ENCODE measurements at regions not wholly inside any gene's neighbourhood (a gene's known extent, or its start where the extent isn't known, plus 50 kb on each side); places are given as distances from the start of the nearest gene placed in this dataset.
"Not testable (repeated sequence)": the region's sequence is repeated elsewhere in the genome, so short reads cannot be mapped to it uniquely, and the experiment has no call there.

DNA sequence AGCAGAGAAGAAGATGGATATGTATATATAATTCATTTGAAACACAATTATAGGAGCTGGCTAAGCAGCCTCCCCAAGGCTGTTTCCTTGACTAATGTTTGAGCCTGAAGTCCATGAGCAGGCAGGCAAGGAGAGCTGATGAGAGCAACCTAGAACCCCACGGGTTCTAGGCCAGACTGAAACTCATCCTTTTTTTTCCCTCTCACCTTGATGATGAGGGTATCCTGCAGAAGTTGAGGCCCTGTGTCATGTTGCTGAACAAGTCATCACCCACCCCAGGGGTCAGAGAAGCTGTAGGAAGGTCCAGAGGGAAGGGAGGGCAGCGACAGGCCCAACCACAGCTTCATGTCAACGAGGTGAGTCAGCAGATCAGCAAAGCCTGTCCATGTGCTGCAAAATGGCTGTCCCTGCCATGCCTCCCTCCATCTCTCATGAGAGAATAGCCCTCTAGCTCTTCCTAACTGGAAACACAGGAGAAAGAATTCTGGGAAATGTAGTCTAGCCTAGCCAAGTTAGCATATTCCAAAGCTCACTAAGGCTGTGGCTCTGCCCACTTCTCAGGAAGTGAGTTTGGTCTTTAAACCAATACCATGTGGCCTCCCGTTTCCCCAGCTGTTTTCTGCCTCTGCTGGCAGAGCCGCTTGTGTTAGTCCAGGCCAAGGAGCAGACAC is 91.3 kb upstream of the DTNBP1 start:
- DNase-seq, result no peak

DNA sequence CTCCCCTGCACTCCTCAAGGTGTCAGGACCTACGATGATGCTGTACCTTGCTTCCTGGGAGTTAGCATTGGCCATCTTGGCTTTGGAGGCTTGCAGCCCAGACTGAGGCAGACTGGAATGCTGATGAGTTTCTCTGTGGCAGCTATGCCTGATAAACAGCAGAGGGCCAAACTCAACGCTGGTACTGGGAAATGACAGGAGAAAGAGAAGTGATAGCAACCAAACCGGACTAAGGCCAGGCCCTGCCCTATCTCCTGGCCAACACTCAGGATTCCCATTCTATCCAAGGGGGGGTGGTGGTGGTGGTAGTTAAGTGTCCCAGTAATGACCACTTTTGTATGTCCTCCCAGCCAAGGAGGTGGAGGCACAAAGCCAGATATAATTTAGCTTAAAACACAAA is 90.0 kb upstream of the DTNBP1 start:
- DNase-seq, result no peak

DNA sequence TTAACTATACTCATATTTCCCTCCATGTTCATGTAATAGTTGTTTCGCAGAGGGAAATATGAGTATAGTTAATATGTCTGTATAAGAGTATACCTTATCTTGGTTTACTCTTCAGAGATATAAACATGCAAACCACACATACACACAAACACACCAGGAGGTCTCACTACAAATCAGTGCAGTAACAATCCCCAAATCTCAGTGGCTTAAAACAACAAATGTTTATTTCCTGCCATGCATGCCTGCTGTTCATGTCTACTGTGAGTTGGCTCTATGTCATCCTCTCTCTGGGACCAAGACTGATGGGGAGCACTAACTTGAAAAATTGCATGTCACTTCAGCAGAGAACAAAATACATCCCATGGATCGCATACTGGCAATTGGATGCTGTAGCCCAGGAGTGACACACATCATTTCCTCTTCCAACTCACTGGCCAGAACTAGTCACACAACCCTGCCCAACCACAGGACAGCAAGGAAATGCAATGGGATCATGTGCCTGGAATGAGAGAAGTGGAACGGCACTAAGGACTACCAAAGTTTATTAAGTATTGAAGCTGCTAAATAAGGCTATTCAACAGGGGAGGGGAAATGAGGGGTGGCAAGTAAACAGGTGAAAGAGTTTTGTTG is 89.0 kb upstream of the DTNBP1 start:
- no peak for DNase-seq

DNA sequence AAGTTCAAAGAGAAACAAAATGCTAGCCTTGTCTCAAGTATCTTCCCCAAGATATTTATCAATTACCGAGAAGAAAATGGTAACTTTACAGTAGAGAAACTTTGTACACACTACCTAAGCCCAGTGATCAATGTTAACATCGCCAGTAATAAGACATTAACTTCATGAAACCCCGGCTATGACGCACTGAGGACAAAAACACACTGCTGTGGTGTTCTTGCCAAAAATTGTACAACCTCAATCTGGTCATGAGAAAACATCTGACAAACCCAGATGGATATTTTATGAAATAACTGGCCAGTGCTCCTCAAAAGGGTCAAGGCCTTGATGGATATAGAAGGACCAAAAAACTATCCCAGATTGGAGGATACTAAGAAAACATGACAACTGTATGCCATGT is 85.5 kb upstream of the DTNBP1 start:
- DNase-seq, result no peak

DNA sequence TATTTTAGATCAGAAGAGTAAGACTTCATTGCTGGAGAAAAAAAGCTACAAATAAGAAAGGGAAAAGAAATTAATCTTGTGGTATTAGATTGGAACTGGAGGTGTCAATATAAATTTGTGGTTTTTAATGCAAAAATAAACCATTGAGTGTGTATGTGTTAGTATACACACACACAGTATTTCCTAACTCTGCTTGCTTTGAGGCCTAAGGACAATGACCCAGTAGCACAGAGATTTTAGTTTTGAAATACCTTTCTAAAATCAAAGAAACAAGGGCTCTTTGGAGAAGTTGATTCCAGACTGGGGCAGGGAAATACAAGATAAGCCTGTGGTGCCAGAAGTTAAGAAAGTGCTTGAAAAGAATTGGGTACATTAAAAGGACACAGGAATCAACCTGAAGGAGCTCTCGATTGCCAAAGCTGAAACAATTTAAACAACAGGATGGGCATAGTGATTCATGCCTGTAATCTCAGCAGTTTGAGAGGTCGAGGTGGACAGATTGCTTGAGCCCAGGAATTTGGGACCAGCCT is 84.6 kb upstream of the DTNBP1 start:
- no peak for DNase-seq

DNA sequence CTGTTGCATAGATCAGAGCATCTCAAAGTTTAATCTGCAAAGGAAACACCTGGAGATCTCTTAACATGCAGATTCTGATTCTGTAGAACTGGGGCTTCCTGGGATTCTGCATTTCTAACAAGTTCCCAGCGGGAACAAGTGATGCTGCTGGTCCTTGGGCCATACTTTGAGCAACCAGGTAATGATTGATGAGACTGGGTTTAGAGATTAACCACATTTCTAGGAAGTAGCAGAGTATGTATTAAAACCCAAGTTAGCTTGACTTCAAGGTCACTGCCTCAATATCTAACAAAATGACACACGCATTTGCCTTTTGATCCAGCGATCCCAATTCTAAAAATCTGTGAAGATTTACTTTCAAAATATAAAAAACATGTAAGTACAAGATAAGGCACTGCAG is 83.0 kb upstream of the DTNBP1 start:
- no peak for DNase-seq

DNA sequence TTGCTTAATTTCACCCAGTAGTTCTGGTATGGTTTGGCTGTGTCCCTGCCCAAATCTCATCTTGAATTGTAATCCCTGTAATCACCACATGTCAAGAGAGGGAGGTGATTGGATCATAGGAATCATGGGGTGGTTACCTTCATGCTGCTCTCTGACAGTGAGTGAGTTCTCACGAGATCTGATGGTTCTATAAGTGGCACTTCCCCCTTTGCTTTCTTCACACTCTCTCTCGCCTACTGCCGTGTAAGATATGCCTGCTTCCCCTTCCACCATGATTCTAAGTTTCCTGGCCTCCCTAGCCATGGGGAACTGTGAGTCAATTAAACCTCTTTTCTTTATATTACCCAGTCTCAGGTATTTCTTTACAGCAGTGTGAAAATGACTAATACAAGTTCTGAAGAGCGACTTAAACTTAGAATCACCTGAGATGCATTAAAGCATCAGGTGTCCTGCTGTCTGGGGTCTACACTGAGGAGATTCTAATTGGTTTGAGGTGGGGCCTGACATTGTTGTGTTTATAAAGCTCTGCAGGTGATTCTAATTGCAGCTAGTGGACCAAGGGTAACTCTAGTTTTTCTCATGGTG is 82.1 kb upstream of the DTNBP1 start:
- DNase-seq, result no peak

DNA sequence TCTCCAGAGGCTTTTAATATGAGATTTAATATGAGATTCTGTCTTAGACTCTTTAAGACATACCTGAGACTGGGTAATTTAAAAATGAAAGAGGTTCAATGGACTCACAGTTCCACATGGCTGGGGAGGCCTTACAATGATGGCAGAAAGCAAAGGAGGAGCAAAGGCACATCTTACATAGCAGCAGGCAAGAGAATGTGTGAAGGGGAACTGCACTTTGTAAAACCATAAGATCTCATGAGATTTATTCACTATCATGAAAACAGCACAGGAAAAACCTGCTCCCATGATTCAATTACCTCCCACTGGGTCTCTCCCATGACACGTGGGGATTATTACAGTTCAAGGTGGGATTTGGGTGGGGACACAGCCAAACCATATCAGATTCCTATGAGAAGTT is 79.2 kb upstream of the DTNBP1 start:
- not testable (repeated sequence) for DNase-seq

DNA sequence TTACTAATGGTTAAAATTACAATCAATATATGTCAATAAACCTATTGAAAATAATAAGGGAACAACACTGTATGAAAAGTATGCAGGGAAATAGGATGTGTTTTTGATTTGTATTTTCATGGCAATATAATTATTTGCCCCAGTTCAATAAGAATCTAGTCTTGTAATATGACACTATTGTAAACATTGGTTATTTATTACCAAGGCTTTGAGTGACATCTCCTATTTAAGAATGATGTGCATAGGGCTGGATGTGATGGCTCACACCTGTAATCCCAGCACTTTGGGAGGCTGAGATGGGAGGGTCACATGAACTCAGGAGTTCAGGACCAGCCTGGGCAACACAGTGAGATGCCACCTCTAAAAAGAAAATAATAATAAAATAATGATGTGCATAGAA is 78.6 kb upstream of the DTNBP1 start:
- DNase-seq, result no peak

DNA sequence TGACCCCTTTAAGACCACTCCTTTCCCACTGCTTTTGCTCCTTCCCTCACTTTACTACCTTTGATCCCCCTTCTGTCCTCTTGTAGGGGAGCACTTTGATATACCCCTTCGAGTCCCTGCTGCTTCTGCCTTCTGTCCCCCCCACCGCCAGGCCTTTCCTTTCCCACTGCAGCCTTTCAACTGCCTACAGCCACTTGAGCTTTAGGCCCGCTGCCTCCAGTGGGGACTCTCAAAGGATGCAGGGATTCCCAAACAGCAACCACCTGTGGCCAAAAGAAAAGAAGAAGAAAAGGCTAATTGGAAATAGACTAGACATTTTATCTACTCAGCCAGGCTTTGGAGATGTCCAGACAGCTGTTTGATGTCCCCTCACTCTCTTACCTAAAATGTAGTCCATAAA is 77.0 kb upstream of the DTNBP1 start:
- no peak for DNase-seq

DNA sequence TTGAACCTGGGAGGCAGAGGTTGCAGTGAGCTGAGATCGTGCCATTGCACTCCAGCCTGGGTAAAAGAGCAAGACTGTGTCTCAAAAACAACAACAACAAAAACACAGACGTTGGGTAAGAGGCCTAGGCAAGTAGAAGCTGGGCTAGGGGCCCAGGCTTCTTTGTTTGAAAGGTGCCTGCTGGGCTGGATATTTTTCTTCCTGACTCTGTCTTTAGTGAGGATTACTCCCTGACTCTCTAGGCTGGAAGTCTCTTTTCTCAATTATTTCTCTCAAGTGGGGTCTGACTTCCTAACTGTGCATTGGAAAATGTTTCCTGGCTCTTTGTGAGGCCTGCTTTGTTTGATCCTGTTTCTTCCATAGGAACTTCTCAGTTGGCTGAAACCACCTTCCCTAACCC is 76.5 kb upstream of the DTNBP1 start:
- no peak for DNase-seq

DNA sequence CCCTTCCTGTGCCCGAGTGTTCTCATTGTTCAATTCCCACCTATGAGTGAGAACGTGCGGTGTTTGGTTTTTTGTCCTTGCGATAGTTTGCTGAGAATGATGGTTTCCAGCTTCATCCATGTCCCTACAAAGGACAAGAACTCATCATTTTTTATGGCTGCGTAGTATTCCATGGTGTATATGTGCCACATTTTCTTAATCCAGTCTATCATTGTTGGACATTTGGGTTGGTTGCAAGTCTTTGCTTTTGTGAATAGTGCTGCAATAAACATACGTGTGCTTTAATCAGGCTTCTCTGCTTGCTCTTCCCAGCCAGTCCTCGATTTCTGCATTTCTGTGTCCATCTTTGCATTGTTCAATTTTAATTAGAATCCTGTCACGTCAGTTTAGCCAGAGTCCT is 75.4 kb upstream of the DTNBP1 start:
- DNase-seq, result not testable (repeated sequence)

DNA sequence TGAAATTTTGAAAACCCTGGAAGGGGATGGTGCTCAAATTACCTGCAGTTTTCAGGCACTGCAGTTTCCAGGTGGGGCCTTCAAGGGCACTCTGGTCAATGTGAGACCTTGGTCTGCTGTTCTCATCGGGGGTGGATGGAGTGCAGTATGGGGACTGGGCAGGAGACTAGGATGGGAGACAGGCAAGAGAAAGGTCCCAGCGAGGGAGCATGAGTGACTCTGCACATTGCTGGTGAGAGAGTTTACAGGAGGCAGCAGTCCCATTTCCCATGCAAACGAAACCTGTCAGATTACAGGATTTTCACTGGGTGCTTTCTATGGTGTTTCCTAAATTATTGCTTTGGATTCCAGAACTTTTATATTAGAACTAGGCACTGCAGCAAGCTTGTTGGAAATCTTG is 73.5 kb upstream of the DTNBP1 start:
- DNase-seq, result no peak

DNA sequence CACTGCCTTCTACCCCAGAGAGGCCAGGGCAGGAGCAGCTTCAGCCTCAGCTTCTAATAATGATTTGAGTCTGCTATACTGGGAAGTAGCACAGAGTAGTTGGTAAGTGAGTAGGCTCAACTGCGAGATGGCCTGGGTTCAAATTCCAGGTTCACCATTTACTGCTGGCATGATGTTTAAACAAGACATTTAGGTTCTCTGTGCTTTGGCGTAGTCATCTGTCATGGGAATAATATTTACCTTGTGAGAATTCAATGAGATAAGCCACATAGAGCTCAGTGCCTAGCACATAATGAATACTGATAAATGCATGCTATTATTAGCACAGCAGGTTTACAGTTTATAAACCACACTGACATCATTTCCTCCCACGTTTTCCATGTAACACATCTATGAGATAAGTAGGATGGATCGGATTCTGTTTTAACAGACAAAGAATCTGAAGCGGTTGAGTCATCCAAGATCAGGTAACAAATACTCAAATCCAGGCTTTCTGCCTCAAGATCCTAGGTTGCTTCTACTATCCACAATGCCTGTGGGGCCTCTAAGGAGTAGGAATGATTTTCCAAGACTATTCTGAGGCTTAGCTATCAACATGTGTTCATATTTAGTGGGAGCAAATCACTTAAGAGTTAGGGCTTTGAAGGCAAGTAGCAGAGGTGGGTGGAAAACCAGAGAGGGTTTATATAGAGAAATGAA is 72.9 kb upstream of the DTNBP1 start:
- no peak for DNase-seq

DNA sequence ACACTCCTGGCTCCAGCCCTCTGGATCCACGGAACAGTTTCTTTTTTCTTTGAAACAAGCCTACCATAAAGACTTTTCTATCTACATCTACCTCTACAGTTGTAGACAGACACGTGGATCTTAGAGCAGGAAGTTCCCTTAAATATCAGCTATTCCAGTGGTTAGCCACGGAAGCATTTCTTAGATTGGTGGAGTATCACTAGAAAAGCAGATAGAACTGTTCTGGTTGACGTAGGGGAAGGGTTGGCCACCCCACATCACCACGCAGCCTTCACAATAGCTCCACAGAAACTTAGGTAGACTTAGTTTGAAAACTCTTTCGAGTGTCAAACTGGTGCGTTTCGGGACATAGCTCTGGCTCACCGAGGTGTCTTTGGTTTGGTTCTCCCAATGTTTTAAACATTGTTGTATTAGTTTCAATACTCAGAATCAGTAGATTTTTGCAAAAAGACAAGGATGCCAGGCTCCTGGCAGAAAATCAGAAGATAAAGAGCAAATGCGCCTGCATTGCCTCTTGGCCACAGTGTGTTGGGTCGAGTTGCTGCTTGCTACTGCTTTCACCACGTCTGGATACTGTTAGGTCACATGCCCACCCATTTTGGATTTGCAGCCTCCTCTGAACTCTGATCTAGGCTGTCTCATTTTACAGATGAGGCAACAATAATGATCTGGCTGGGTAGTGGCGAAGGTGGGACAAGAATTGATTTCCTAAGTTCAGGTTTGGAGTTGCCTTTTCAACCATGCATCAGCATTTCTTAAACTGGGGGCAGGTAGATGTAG is 71.5 kb upstream of the DTNBP1 start:
- no peak for DNase-seq

DNA sequence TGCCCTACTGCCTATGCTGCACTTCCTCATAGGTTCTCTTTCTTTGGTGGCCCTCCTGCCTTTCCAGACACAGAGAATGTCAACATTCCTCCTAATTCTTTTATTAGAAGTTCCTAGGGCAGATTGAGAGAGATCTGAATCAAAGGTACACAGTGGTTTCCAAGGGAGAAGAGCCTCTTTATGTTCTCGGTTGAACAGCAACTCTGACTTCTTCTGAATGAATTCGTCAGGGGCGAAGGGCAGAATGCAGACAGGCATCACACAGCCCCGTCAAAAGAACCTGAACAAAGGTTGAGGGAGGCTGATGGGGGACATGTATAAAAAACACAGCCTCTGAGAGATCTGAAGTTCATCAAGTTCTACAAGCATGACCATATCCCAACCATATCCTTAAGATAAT is 68.1 kb upstream of the DTNBP1 start:
- no peak for DNase-seq

DNA sequence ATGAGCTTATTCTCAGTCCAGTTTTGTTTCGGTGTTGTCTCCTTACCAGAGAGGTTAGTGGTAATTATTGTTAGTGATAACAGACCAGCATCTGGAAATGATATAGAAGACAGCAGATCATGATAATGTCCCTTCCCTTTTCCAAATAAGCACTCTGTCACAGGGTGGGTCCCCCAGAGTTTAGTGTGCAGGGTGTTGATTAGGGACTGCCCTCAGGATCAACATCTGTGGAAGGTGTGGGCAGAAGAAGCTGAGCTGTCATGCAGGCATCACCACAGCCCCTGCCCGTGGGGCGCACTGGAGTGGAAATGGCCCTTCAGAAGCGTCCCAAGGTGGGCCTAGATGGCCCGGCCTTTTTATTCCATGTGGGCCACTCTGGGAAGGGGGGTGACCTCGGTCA is 67.6 kb upstream of the DTNBP1 start:
- no peak for DNase-seq

DNA sequence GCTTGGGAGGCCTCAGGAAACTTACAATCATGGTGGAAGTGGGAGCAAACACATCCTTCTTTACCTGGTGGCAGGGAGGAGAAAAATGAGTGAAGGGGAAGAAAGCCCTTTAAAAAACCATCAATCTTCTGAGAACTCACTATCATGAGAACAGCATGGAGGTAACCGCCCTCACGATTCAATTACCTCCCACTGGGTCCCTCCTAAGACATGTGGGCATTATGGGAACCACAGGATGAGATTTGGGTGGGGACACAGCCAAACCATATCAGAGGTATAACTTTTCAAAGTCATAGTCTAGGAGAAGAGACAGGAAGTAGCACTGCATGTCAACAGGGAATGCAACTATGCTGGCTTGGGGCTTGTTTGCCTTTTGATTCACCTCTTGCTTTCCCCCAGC is 59.9 kb upstream of the DTNBP1 start:
- DNase-seq, result no peak

DNA sequence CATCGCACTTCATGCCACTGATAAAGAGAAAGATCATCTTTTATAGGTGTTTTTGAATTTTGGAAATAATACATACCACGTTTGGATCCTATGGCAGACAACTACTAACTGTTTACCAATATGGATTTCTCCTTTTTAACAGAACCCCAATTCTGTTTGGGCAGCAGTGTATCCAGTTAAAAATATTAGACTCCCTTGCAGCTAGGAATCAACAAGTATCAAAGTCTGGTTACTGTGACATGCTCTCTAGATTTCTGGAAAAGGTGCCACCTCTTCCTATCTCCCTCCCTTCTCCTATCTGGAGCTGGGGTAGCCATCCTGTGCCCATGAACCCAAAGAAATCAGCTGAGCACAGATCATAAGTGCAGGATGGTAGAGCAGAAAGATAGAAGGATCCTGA is 54.1 kb upstream of the DTNBP1 start:
- DNase-seq, result no peak

DNA sequence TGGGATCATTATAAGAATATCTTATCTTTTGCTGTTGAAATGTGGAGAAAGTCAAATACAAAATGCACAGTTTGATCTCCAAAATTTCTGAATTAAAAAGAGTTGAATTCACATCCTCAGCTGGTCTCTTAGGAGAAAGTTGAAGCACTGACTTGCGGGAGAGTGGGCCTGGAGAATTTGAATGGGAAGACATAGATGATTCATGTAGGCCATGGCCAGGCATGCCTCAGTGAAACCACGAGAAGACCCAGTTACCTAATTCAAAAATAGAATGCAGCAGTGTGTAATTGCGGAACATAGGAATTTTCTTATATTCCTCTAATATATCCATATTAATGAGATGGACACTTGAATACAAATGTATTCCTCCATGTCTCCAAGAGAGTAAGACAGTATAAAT is 53.0 kb upstream of the DTNBP1 start:
- DNase-seq, result no peak

DNA sequence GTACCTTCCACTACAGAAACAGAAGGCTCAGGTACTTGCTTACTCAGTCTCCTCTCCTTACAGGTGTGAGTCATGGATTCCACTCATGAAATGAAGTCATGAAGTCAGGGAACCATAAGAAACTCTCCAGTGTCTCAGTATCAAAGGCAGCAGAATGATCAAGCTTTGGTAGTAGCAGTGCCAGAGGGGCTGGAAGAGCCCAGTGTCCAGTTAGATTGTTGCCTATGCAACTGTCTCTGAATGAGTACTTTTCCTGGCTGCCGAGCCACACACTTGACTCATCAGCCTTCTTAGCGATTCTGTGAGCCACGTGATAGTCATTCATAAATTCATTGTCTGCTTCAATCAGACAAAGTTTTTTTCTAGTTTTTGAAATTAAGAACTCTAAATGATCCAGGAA is 52.2 kb upstream of the DTNBP1 start:
- DNase-seq, result no peak

DNA sequence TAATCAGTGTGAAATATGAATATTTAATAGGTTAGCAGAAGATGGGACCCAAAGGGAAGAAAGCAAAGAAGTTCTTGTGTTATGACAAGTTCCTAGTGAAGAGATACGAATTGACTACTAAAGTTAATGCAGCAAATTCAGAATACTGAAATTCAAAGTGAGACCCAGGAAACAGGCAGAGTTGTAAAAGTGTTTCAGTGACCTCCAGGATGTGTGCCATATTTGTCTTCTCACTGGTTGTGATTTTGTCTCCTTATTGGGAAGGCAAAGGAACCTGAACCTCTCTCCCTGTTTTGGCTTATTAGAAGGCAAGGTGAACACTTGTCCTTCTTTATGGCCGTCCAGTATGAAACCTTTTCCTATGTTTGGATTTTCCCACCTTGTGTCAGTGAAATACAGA is 51.8 kb upstream of the DTNBP1 start:
- no peak for DNase-seq

DNA sequence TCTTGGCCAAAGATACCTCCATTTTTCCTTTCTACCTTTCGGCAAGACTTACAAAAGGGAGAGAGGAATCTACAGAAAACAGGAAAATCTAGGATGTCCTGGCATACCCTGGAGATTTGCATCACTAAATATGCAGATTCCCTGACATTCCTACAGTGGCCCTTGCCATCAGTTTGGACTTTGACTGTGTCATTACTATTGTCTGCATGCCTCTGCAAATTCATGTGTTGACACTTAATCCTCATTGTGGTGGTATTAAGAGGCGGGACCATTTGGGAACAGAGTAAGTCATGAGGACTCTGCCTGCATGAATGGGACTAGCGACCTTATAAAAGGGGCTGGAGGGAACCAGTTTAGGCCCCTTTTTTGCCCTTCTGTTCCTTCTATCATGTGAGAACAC is 50.5 kb upstream of the DTNBP1 start:
- no peak for DNase-seq
